ENCODE measurements at regions not wholly inside any gene's neighbourhood (a gene's known extent, or its start where the extent isn't known, plus 50 kb on each side); places are given as distances from the start of the nearest gene placed in this dataset.

DNA sequence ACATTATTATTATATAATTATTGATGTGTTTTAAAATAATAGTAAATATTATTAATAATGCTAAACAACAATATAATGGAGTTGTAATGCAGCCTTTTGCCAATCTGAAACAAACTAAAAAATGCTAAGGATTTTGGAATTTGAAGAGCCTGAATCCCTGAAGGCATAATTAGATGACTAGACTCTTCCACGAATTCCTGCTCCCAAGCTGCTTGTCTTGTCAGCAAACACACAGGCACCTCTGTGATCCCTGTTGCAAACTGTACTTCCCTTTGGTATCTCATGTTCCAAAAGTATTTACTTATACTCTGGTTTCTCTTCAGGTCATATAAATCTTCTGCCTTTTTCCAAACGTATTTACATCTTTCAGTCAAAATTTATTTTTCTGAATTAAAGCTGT lies 1862.4 kb downstream of the OLFM4 start:
- no peak for DNase-seq (ENCODE audit: low read depth)

- DNase-seq (ENCODE audit: low read depth): no peak
Measured at GRCh38 chr13:54901316-54901715, 1872.7 kb downstream of the OLFM4 start.

GRCh38 chr13:54912367-54912766 lies 1883.8 kb downstream of the OLFM4 start:
- DNase-seq (ENCODE audit: low read depth): no peak

GRCh38 chr13:54913668-54914067 lies 1885.1 kb downstream of the OLFM4 start:
- DNase-seq (ENCODE audit: low read depth): no peak

GRCh38 chr13:54927538-54927937 lies 1898.9 kb downstream of the OLFM4 start:
- DNase-seq (ENCODE audit: low read depth): no peak

- DNase-seq (ENCODE audit: low read depth): no peak
Measured at GRCh38 chr13:54928071-54928470, 1899.5 kb downstream of the OLFM4 start.

- no peak for DNase-seq (ENCODE audit: low read depth)
Measured at GRCh38 chr13:54934121-54934520, 1905.5 kb downstream of the OLFM4 start.

DNA sequence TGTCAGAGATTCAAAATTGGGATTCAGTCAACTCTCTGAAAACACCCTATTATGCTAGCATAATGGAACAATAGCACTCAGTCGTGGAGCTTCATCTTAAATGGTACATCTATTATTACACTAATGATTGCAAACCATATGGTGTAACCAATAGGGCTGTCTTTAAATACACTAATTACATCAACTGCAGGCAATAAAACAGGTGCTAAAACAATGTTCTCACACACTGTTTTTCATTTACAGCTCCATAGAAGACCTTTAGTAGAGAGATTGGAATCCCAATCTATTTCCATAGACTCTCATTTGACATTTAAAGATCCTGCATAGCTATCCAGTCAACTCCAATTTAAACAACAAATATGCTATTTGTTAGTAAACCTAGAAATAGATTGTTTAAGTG lies 1917.4 kb downstream of the OLFM4 start:
- DNase-seq (ENCODE audit: low read depth): no peak

- DNase-seq (ENCODE audit: low read depth): no peak
Measured at GRCh38 chr13:54949735-54950134, 1921.1 kb downstream of the OLFM4 start.

DNA sequence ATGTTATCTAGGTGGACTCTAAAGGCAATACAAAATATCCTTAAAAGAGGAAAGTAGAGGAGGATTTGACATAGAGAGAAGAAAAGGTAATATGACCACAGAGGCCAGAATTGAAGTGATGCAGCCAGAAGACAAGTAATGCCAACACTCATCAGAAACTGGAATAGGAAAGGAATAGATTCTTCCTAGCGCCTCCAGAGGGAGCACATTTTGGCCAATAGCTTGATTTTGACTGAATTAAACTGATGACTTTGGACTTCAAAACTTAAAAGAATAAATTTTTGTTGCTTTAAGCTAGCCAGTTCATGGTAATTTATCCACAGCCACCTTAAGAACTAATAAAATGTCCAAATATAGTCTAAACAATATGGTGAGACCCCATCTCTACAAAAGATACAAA lies 1921.9 kb downstream of the OLFM4 start:
- DNase-seq (ENCODE audit: low read depth): no peak

DNA sequence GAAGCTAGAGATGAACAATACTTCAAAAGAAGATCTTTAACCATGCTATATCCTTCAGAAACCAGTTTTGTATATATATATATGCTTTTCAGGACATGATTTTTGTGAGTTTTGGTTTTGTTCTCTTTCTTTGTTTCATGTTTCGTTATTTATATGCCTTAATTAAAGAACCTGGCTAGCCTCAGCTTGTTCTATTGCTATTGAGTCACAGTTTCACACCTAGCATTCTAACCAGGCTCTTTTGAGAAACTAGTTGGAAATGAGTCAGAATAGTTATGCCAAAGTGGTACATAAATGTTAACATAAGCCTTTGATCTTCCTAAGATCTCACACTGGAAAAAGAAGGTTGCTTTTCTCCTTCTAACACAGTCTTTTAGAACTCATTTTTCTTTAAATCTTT lies 1925.2 kb downstream of the OLFM4 start:
- no peak for DNase-seq (ENCODE audit: low read depth)

- no peak for DNase-seq (ENCODE audit: low read depth)
Measured at GRCh38 chr13:54958781-54959180, 1930.2 kb downstream of the OLFM4 start.

DNA sequence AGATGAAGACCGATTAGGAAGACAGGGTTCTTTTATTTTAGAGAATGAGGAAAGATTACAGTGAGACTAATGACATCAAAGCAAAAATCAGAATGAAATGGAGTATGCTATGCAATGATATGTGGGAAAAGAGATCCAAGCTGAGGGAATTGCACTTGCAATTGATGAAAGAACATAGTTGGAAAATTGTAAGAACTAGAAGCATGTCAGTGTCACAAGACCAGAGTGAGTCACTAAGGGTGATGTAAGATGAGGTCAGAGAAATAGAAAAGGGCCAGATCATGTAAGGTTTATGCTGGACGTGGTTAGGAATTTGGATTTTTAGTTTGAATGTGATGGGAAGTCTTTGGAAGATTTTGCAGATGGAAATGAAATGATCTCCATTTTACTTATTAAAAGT lies 1937.3 kb downstream of the OLFM4 start:
- DNase-seq (ENCODE audit: low read depth): no peak

- DNase-seq (ENCODE audit: low read depth): no peak
Measured at GRCh38 chr13:54972838-54973237, 1944.2 kb downstream of the OLFM4 start.

DNA sequence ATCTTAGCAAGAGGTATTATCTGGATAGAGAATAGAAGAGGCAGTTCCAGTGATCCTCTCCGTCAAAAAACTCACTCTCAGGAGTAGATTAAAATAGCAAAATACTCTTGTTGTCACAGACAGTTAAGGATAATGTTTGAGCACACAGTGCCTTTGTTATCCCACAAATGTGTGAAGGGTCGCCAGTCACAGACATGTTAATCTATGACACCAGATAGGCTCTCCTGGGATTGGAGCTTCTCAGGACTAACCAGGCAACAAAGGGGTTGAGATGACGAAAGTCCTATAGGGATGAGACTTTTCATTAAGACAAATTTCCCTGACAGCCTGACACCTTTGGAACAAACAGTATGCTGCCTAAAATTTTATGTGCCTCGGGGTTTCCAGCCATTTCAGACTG lies 1947.1 kb downstream of the OLFM4 start:
- DNase-seq (ENCODE audit: low read depth): no peak

- DNase-seq (ENCODE audit: low read depth): no peak
Measured at GRCh38 chr13:54980651-54981050, 1952.0 kb downstream of the OLFM4 start.

- DNase-seq (ENCODE audit: low read depth): no peak
Measured at GRCh38 chr13:54989418-54989817, 1960.8 kb downstream of the OLFM4 start.

- no peak for DNase-seq (ENCODE audit: low read depth)
Measured at GRCh38 chr13:54999399-54999907, 1970.8 kb downstream of the OLFM4 start.

GRCh38 chr13:55000043-55000442 lies 1971.4 kb downstream of the OLFM4 start:
- no peak for DNase-seq (ENCODE audit: low read depth)

GRCh38 chr13:55000844-55001243 lies 1972.2 kb downstream of the OLFM4 start:
- no peak for DNase-seq (ENCODE audit: low read depth)

- DNase-seq (ENCODE audit: low read depth): no peak
Measured at GRCh38 chr13:55001881-55002280, 1973.3 kb downstream of the OLFM4 start.

- no peak for DNase-seq (ENCODE audit: low read depth)
Measured at GRCh38 chr13:55007681-55008080, 1979.1 kb downstream of the OLFM4 start.

DNA sequence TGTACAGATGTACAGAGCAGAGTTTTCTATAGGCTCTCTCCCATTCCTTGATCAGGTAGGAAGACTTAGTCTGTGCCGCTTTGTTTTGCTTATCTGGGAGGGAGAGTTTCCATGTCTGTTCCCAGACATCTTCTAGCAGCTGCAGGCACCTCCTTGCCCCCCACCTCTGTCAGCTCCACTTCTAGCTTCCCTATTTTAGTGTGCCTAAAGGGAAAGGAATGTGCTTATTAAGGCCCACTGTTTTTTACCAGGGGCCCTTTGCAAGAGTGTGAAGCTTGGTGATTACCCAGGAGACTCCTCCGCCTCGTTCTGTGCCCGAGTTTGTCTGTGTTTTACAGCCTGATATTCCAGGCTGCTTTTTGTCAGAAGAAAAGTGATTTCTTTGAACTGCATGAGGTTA lies 1984.4 kb downstream of the OLFM4 start:
- DNase-seq (ENCODE audit: low read depth): no peak

DNA sequence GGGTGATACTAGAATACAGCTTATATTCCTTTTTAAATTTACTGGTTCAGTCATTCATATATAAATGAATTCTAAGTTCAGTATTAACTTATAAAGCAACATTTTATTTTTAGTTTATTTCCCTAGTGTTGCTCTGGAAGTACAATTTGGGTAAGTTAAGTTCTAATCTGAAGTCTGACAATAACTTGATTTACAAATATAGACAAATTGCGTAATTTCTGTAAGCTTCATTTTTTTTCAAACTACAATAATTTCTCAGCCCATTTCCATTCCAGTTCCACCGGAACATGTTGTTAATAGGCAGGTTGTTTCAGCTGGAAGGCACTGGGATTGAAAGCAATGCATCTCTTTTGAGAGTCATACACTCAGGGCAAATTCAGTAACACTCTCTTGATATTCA lies 2000.7 kb downstream of the OLFM4 start:
- no peak for DNase-seq (ENCODE audit: low read depth)

GRCh38 chr13:55038230-55038629 lies 2009.6 kb downstream of the OLFM4 start:
- DNase-seq (ENCODE audit: low read depth): no peak

Data from CMK (cell line).